ENCODE measurements at regions not wholly inside any gene's neighbourhood (a gene's known extent, or its start where the extent isn't known, plus 50 kb on each side); places are given as distances from the start of the nearest gene placed in this dataset.

GRCh38 chr14:29217813-29218450 is 451.3 kb downstream of the FOXG1 start:
- Histone ChIP-seq H3K4me3 (no peak overlapping the region), H3K27ac (no peak overlapping the region), H3K9me3 (replicated peaks) (no peaks in the 10 kb centered on the region), H3K36me3 (no peaks in the 10 kb centered on the region), H3K27me3 (no peaks in the 10 kb centered on the region), H3K4me1 (no peaks in the 10 kb centered on the region)
- DNase-seq, result no peak

DNA sequence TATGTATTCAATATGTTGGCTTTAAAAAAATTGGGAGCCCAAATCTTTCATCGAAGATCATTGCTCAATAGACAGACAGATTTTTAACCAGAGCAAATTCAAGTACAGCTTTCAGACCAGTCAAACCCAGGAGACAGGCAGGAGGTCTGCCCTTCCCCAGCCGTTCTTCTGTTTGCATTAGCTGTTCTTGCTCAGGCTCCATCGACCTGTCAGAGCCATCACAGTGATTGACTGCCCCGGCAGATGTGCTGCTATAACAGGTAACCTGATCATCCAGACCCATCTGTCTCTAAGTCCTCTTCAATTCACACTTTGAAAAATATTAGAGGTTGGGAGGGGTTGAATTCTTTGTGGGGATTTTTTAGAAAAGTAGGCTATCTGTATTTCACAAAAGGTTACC is 453.5 kb downstream of the FOXG1 start:
- DNase-seq, result no peak
- H3K27me3 ChIP-seq, result no peaks in the 10 kb centered on the region
- H3K4me3 ChIP-seq, result no peak overlapping the region
- H3K36me3 ChIP-seq, result no peaks in the 10 kb centered on the region
- H3K4me1 ChIP-seq, result no peaks in the 10 kb centered on the region
- no peak overlapping the region for H3K27ac ChIP-seq
- no peaks in the 10 kb centered on the region for H3K9me3 ChIP-seq (replicated peaks)

GRCh38 chr14:29220566-29220965 is 454.0 kb downstream of the FOXG1 start:
- no peak overlapping the region for H3K4me3 ChIP-seq
- no peaks in the 10 kb centered on the region for H3K4me1 ChIP-seq
- DNase-seq, result no peak
- no peaks in the 10 kb centered on the region for H3K36me3 ChIP-seq
- no peaks in the 10 kb centered on the region for H3K9me3 ChIP-seq (replicated peaks)
- no peak overlapping the region for H3K27ac ChIP-seq
- H3K27me3 ChIP-seq, result no peaks in the 10 kb centered on the region

DNA sequence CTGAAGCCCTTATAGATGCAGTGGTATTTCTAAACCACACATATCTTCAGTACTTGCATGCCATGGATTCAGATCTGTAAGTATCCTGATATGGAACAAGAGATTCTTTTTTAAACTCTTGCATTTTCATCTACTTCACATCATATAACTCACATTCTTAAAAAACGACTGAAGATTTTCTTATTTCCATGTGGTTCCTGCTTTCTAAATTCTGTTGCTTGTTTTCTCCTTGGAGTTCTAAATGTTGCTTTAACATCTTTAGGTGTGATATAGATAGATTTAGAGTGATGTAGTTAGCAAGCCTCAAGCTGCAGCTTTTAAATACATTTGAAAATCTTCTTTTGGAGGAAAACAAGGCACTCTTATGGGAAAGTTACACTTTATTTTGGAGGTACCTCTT is 455.4 kb downstream of the FOXG1 start:
- Histone ChIP-seq H3K36me3 (no peaks in the 10 kb centered on the region), H3K4me1 (no peaks in the 10 kb centered on the region), H3K27ac (no peak overlapping the region), H3K27me3 (no peaks in the 10 kb centered on the region), H3K9me3 (replicated peaks) (no peaks in the 10 kb centered on the region), H3K4me3 (no peak overlapping the region)
- no peak for DNase-seq

DNA sequence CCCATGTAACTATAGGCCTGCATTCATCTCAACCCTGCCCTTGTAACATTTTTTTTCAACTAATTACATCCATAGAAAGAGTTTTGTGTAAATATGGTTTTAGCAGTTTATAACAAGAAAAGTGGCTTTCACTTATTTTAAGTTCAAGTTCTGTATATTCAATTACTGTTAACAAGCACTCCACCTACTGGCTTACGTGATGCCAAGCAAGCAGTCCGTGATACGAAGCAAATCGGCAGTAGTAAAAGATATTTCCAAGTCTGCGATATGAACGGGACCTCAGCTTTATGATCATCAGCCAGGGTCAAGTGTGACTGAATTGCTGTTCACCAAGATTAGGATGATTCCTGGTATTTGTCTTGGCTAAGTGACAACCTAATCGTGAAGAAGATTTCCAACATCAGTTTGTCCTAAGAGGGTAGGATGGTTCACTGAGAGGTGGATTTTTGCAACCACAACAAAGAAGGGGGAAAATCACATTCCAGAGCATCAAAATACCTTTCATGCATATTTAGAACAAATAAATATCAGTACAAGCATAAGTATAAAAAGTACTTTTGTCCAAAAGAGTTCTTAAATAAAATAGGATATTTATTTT is 456.2 kb downstream of the FOXG1 start:
- no peak overlapping the region for H3K4me3 ChIP-seq
- H3K36me3 ChIP-seq, result no peaks in the 10 kb centered on the region
- H3K9me3 ChIP-seq (replicated peaks), result no peaks in the 10 kb centered on the region
- H3K27ac ChIP-seq, result no peak overlapping the region
- H3K4me1 ChIP-seq, result no peaks in the 10 kb centered on the region
- DNase-seq, result peak in 1 of 2 experiments; percentile 13
- H3K27me3 ChIP-seq, result no peaks in the 10 kb centered on the region

DNA sequence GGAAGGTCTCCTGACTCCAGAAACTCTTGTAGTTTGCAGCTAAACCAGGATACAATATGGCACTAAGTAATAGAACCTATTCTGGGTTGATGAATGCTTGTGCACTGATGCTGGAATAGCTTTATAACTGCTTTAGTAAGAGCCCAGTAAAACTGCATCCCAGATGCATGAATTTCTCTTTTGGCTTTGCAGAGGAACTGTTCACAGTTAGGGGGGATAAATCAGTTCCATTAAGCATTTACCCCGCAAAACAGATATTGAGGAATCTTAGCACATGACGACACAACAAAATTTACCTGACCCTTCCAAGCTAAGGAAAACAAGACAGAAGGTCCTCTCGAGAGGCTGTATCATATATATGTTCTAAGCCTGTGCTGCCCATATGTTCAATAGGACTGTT is 457.4 kb downstream of the FOXG1 start:
- H3K27ac ChIP-seq, result no peak overlapping the region
- no peaks in the 10 kb centered on the region for H3K4me1 ChIP-seq
- H3K4me3 ChIP-seq, result no peak overlapping the region
- H3K36me3 ChIP-seq, result no peaks in the 10 kb centered on the region
- no peak for DNase-seq
- no peaks in the 10 kb centered on the region for H3K9me3 ChIP-seq (replicated peaks)
- no peaks in the 10 kb centered on the region for H3K27me3 ChIP-seq

DNA sequence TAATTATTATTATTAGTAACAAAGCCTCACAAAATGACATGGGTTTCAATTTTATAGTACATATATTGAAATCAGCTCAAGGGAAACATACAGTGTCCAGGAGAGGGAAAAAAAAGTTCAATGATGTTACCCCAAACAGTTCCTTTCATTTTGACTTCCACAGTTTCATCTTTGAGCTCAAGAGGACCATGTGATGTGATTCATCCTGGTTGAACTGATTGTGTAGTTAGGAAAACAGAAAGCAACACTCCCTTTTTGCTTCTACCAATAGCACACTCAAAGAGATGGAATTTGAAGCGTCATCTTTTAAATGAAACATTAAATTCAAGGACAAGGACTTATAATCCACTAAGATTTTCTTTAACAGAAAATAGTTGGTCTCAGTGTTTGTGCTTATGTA is 461.0 kb downstream of the FOXG1 start:
- H3K9me3 ChIP-seq (replicated peaks), result no peaks in the 10 kb centered on the region
- H3K4me1 ChIP-seq, result no peaks in the 10 kb centered on the region
- no peak overlapping the region for H3K27ac ChIP-seq
- DNase-seq, result no peak
- H3K36me3 ChIP-seq, result no peaks in the 10 kb centered on the region
- no peaks in the 10 kb centered on the region for H3K27me3 ChIP-seq
- no peak overlapping the region for H3K4me3 ChIP-seq

DNA sequence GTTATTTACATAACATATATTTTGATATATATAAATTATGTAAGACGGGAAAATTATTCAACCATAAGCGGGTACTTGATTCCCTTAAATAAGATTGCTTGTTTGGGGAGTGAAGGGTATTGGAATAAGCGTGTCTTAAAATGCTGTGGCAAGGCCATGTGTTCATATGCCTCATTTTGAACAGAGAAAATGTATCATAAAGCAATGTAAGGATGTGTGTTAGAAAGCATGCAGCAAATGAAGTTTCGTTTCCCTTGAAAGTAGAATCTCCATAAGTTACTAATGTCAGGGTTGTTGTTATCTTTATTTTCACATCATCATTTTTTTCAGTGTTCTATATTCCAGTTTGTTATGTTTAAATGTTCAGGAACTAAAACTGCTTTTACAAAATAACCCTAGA is 465.6 kb downstream of the FOXG1 start:
- no peak overlapping the region for H3K4me3 ChIP-seq
- H3K36me3 ChIP-seq, result no peaks in the 10 kb centered on the region
- no peaks in the 10 kb centered on the region for H3K9me3 ChIP-seq (replicated peaks)
- H3K27ac ChIP-seq, result no peak overlapping the region
- H3K27me3 ChIP-seq, result no peaks in the 10 kb centered on the region
- no peak for DNase-seq
- H3K4me1 ChIP-seq, result no peaks in the 10 kb centered on the region

GRCh38 chr14:29232711-29233110 is 466.1 kb downstream of the FOXG1 start:
- Histone ChIP-seq H3K4me3 (no peak overlapping the region), H3K27me3 (no peaks in the 10 kb centered on the region), H3K4me1 (no peaks in the 10 kb centered on the region), H3K36me3 (no peaks in the 10 kb centered on the region), H3K27ac (no peak overlapping the region), H3K9me3 (replicated peaks) (no peaks in the 10 kb centered on the region)
- no peak for DNase-seq

DNA sequence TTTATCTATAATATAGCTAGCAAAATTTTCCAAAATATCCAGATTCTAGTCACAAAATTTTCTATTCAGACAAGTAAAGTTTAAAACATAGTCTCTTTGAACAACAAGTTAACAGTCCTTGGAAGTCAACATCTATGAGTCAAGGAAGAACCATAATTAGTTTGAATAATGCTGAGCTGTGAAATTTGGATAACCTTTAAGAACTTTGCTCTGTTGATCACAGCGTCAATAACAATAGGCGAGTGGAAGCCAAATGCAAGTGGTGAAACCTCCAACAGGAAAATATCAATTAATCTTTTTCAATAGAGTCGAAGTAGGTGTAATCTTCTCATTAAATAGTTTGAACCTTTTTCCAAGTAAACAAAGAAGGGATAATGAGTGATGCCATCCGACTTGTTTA is 466.6 kb downstream of the FOXG1 start:
- DNase-seq, result no peak
- Histone ChIP-seq H3K4me3 (no peak overlapping the region), H3K9me3 (replicated peaks) (no peaks in the 10 kb centered on the region), H3K27ac (no peak overlapping the region), H3K27me3 (no peaks in the 10 kb centered on the region), H3K36me3 (no peaks in the 10 kb centered on the region), H3K4me1 (no peaks in the 10 kb centered on the region)

DNA sequence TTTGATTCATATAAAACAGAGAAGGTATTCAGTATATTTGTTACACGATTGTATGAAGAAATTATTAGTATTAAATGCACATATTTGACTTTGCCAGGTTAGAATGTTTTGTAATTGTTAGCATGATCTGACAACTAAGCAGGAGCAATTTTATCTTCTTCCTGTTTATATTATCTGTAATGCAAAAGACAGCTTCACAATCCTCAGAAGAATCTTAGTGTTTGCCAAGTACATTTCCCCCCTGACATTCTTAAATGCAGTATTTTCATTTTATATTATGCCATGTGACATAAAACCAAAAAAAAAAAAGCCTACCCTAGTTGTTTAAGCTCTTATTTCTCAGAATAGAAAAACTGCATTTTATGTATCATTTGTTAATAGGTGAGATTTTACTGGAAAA is 469.4 kb downstream of the FOXG1 start:
- H3K4me3 ChIP-seq, result no peak overlapping the region
- H3K36me3 ChIP-seq, result no peaks in the 10 kb centered on the region
- no peak overlapping the region for H3K27ac ChIP-seq
- DNase-seq, result no peak
- no peaks in the 10 kb centered on the region for H3K4me1 ChIP-seq
- H3K27me3 ChIP-seq, result no peaks in the 10 kb centered on the region
- no peaks in the 10 kb centered on the region for H3K9me3 ChIP-seq (replicated peaks)

DNA sequence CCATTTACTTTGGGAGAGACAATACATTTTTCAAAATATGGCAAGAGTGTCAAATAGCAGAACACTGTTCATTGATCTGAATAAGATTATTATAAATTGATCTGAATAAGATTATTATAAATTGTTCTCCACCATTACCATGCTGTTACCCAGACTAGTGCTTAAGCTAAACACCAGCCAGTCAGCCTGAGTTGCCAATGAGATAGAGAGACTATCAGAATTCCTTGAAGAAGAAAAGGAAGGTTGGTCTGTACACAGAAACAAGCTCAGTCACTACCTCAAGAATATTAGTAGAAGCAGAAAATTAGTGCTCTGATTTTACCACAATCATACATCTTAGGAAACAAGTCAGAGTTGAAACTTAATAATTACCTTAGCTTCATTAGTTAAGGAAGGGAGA is 469.8 kb downstream of the FOXG1 start:
- no peaks in the 10 kb centered on the region for H3K4me1 ChIP-seq
- H3K9me3 ChIP-seq (replicated peaks), result no peaks in the 10 kb centered on the region
- no peak overlapping the region for H3K4me3 ChIP-seq
- no peak for DNase-seq
- H3K27me3 ChIP-seq, result no peaks in the 10 kb centered on the region; the same call in 1 of the 2 replicates
- no peak overlapping the region for H3K27ac ChIP-seq
- no peaks in the 10 kb centered on the region for H3K36me3 ChIP-seq

DNA sequence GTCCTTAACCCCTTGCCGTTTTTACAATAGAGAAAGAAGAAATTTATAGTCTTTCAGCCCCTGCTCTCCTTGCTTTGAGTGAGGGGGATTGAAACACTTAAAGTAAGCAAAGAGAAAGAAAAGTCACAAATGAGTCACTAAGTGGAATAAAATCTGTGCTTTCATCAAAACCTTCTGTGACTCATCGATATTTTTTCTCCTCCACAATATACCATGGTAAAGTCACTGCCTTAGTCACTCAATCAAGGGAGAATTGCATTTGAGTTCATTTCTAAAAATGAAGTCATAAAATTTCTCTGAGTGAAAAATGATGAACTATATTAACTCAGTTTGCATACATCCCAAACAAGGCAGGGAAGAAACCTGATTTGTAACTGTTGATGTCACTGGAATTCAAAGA is 470.3 kb downstream of the FOXG1 start:
- no peak overlapping the region for H3K27ac ChIP-seq
- H3K4me3 ChIP-seq, result no peak overlapping the region

GRCh38 chr14:29240066-29240465 is 473.5 kb downstream of the FOXG1 start:
- Histone ChIP-seq H3K36me3 (no peaks in the 10 kb centered on the region), H3K27me3 (no peaks in the 10 kb centered on the region; the same call in 1 of the 2 replicates), H3K9me3 (replicated peaks) (no peaks in the 10 kb centered on the region), H3K4me3 (no peak overlapping the region), H3K4me1 (no peaks in the 10 kb centered on the region), H3K27ac (no peak overlapping the region)
- DNase-seq, result no peak

More for the DNA sequence above, 470.3 kb downstream of the FOXG1 start:
- DNase-seq, result no peak
- H3K27me3 ChIP-seq, result no peaks in the 10 kb centered on the region; the same call in 1 of the 2 replicates
- H3K36me3 ChIP-seq, result no peaks in the 10 kb centered on the region
- no peaks in the 10 kb centered on the region for H3K9me3 ChIP-seq (replicated peaks)
- no peaks in the 10 kb centered on the region for H3K4me1 ChIP-seq

DNA sequence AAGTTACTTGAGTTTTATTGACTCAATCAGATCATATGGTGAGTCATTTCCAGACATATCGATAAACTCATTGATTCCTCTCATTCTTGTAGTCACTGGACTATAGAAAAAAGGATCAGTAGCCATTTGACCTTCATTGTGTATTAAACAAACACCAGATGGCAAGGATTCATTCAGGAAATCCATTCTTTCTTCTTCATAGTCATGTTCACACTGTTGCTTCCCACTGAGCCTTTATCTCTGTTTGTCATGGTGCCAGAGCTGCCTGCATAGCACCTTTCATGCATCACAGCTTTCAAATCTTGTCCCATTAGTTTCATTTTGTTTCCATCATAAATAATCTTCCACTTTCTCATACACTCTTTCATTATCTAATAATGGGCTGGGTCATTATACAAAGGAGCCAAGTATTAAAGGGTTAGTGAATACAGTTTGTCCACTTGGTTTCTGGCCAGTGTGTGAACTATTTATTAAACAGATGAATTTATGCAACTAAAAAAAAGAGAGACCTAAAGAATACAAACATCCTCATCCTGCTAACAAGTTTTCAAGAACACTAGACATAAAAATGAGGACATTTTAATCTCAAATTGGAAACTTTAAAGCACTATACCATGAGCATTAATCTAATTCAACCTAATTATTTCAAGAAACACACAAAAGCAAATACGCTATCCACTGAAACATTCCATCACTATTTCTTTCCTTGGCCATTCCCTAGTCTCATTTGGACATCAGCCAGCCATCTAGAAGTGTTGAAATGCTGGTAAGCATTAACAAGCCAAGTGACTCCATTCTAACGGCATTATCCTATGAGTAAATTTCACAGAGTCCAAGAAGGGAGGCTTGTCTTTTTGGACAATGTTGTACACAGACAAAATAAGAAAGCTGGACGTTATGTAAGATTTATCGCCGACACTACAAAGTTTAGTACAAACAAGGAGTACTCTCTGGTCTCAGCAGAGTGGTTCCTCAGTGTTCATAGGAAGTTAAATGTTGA is 476.5 kb downstream of the FOXG1 start:
- no peaks in the 10 kb centered on the region for H3K36me3 ChIP-seq
- DNase-seq, result no peak
- no peak overlapping the region for H3K4me3 ChIP-seq
- H3K9me3 ChIP-seq (replicated peaks), result no peaks in the 10 kb centered on the region
- H3K27ac ChIP-seq, result no peak overlapping the region
- no peaks in the 10 kb centered on the region; the same call in 1 of the 2 replicates for H3K27me3 ChIP-seq
- no peaks in the 10 kb centered on the region for H3K4me1 ChIP-seq

All from SJCRH30 (cell line).